WERI-Rb-1 (cell line): ENCODE measurements at regions not wholly inside any gene's neighbourhood (a gene's known extent, or its start where the extent isn't known, plus 50 kb on each side); places are given as distances from the start of the nearest gene placed in this dataset.
A peak's percentile ranks its signal among the peaks of the same experiment; 100 is the strongest.

Experiments used
- DNase-seq: peaks from one replicate; pipeline ENCODE4 v3.0.0-alpha.2; 2020
- H3K27ac ChIP-seq: fragments of 250-450 bp; sonication (Bioruptor Pico); 2 replicates; pipeline ENCODE4 v1.5.1; 2020; ENCODE audit warnings: mild to moderate bottlenecking, moderate library complexity
- H3K27me3 ChIP-seq: fragments of 250-450 bp; sonication (Bioruptor Pico); 2 replicates; pipeline ENCODE4 v1.5.1; 2021; ENCODE audit warnings: mild to moderate bottlenecking, low read depth, moderate library complexity; ENCODE audit not compliant: insufficient read depth, severe bottlenecking
- H3K36me3 ChIP-seq: fragments of 250-450 bp; sonication (Bioruptor Pico); 2 replicates; pipeline ENCODE4 v1.5.1; 2020; ENCODE audit warnings: mild to moderate bottlenecking, moderate library complexity
- H3K4me3 ChIP-seq: 2 replicates; pipeline ENCODE4 v1.5.1; 2011; ENCODE audit warnings: low read depth, mild to moderate bottlenecking, control low read depth, low read length
- H3K9me3 ChIP-seq: fragments of 250-450 bp; sonication (Bioruptor Pico); 2 replicates; pipeline ENCODE4 v1.5.1; 2021; ENCODE audit warnings: mild to moderate bottlenecking, moderate library complexity; ENCODE audit not compliant: severe bottlenecking
- TF ChIP-seq, protein P1 (sequence below): IDR thresholded peaks from 2 replicates; pipeline ENCODE4 v1.5.1; 2011; ENCODE audit warnings: low read depth, mild to moderate bottlenecking, control low read depth, inconsistent platforms, low read length

DNA sequence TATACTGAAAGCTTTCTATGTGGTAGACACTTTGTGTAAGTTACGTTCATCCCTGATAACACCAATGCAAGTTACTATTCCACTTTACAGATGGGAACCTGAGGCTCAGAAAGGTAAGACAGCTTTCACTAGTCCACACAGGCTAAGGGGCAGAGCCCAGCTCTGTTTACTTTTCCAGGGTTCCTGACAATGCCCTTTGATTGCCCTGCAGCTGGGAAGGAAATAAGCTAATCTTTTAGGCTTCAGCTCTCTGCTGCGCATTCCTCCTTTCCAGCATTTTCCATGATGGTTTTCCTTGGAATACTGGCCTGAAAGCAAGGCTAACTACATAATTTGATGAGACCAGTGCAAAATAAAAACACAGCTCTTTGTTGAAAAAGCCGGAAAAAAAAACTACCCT, 185.7 kb upstream of the BTG1 start:
- Histone ChIP-seq H3K9me3 (no peaks in the 10 kb centered on the region), H3K36me3 (no peaks in the 10 kb centered on the region), H3K27me3 (no peaks in the 10 kb centered on the region), H3K27ac (no peak overlapping the region), H3K4me3 (no peak overlapping the region)
- DNase-seq: no peak
- TF ChIP-seq, protein P1, sequence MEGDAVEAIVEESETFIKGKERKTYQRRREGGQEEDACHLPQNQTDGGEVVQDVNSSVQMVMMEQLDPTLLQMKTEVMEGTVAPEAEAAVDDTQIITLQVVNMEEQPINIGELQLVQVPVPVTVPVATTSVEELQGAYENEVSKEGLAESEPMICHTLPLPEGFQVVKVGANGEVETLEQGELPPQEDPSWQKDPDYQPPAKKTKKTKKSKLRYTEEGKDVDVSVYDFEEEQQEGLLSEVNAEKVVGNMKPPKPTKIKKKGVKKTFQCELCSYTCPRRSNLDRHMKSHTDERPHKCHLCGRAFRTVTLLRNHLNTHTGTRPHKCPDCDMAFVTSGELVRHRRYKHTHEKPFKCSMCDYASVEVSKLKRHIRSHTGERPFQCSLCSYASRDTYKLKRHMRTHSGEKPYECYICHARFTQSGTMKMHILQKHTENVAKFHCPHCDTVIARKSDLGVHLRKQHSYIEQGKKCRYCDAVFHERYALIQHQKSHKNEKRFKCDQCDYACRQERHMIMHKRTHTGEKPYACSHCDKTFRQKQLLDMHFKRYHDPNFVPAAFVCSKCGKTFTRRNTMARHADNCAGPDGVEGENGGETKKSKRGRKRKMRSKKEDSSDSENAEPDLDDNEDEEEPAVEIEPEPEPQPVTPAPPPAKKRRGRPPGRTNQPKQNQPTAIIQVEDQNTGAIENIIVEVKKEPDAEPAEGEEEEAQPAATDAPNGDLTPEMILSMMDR: no peak

DNA sequence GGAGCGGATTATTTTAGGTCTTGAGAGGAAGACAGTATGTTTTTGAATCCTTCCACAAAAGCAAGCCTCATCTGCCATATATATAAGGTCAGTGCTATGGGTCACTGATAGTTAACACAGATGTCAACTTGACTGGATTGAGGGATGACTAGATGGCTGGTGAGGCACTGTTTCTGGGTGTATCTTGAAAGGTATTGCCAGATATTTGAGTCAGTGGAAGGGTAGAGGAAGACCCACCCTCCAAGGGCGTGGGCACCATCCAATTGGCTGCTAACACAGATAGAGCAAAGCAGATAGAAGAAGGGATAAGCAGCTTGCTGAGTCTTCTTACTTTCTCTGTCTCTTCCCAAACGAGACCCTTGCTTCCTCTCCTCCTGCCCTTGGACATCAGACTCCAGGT, 185.0 kb upstream of the BTG1 start:
- H3K36me3 ChIP-seq: no peaks in the 10 kb centered on the region
- no peak overlapping the region for H3K27ac ChIP-seq
- DNase-seq: no peak
- H3K27me3 ChIP-seq: no peaks in the 10 kb centered on the region
- TF ChIP-seq, protein P1: no peak
- H3K4me3 ChIP-seq: no peak overlapping the region
- no peaks in the 10 kb centered on the region for H3K9me3 ChIP-seq

DNA sequence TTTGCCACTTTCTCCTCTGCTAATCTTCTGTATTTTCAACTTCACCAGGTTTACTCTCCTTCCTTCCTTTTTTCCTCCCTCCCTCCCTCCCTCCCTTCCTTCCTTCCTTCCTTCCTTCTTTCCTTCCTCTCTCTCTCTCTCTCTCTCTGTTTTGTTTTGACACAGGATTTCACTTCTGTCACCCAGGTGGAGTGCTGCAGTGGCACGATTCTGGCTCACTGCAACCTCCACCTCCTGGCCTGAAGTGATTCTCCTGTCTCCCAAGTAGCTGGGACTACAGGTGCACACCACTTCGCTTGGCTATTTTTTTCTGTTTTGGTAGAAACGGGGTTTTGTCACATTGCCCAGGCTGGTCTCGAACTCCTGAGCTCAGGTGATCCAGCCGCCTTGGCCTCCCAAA, 181.2 kb upstream of the BTG1 start:
- no peak for DNase-seq
- Histone ChIP-seq H3K9me3 (no peaks in the 10 kb centered on the region), H3K4me3 (no peak overlapping the region), H3K27ac (no peak overlapping the region), H3K27me3 (no peaks in the 10 kb centered on the region), H3K36me3 (no peaks in the 10 kb centered on the region)
- TF ChIP-seq, protein P1: no peak

DNA sequence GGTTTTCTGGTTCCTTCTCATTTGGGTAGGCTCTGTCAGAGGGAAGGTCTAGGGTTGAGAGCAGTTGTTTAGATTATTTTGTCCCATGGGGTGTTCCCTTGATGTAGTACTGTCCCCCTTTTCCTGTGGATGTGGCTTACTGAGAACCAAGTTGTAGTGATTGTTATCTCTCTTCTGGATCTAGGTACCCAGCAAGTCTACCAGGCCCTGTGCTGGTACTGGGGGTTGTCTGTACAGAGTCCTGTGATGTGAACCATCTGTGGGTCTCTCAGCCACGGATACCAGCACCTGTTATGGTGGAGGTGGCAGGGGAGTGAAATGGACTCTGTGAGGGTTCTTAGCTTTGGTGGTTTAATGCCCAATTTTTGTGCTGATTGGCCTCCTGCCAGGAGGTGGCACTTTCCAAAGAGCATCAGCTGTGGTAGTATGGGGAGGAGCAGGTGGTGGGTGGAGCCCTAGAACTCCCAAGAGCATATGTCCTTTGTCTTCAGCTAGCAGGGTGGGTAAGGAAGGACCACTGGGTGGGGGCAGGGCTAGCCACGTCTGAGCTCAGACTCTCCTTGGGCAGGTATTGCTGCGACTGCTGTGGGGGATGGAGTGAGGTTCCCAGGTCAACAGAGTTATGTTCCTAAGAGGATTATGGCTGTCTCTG, 179.3 kb upstream of the BTG1 start:
- peak; percentile 83 for DNase-seq
- Histone ChIP-seq H3K27ac (peak overlapping the region; percentile 30; the same call in 1 of the 2 replicates), H3K9me3 (no peaks in the 10 kb centered on the region), H3K36me3 (no peaks in the 10 kb centered on the region), H3K27me3 (no peaks in the 10 kb centered on the region), H3K4me3 (no peak overlapping the region)
- TF ChIP-seq, protein P1: no peak

DNA sequence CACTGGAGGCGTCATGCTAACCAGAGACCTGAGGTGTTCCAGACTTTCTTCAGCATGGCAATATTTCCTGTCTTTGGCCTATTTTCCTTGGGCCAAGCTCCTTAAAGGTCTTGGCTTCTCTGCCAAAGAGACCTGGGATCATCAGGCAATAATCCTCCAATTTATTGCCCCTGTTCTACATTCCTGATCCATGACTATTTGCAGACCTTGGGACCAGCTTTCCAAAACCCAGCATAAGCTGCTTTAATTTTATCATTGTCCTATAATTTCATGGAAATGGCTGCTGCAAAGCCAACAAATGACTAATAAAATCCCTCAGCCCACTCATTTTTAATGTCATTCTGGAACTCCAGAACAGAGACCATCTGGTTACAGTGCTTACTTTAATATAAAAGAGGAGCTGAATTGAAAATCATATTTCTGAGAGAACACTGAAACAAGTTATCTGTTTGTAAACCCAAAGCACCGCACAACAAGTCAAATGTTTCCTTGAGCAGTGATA, 166.9 kb upstream of the BTG1 start:
- no peak for DNase-seq
- Histone ChIP-seq H3K27ac (no peak overlapping the region), H3K9me3 (no peaks in the 10 kb centered on the region), H3K36me3 (no peaks in the 10 kb centered on the region), H3K27me3 (no peaks in the 10 kb centered on the region), H3K4me3 (no peak overlapping the region)
- TF ChIP-seq, protein P1: no peak
